Bronchial epithelial cell (primary cell): ENCODE measurements at regions not wholly inside any gene's neighbourhood (a gene's known extent, or its start where the extent isn't known, plus 50 kb on each side); places are given as distances from the start of the nearest gene placed in this dataset.
"Not testable (repeated sequence)": the region's sequence is repeated elsewhere in the genome, so short reads cannot be mapped to it uniquely, and the experiment has no call there.

ENCODE experiments used
- DNase-seq: peaks from one replicate; pipeline ENCODE4 v3.0.0-alpha.2; 2010; ENCODE audit warnings: low read depth
- FAIRE-seq: peaks from 2 replicates; lab custom pipeline; 2011; peaks lifted over from hg19 to GRCh38; lab: Jason Lieb, UNC
- H3K27me3 ChIP-seq: 2 replicates; pipeline ENCODE4 v1.5.1; 2011; ENCODE audit warnings: low read length; ENCODE audit not compliant: control insufficient read depth, insufficient read depth
- H3K36me3 ChIP-seq: 2 replicates; pipeline ENCODE4 v1.5.1; 2011; ENCODE audit warnings: low read length; ENCODE audit not compliant: control insufficient read depth, insufficient read depth
- H3K4me3 ChIP-seq: 2 replicates; pipeline ENCODE4 v1.5.1; 2011; ENCODE audit warnings: mild to moderate bottlenecking, low read depth, low read length, control low read depth
- TF ChIP-seq, protein P1 (sequence below): IDR thresholded peaks from 2 replicates; pipeline ENCODE4 v1.5.1; 2011; ENCODE audit warnings: mild to moderate bottlenecking, moderate library complexity, low read length, control low read depth, inconsistent platforms; ENCODE audit not compliant: insufficient read depth, severe bottlenecking

DNA sequence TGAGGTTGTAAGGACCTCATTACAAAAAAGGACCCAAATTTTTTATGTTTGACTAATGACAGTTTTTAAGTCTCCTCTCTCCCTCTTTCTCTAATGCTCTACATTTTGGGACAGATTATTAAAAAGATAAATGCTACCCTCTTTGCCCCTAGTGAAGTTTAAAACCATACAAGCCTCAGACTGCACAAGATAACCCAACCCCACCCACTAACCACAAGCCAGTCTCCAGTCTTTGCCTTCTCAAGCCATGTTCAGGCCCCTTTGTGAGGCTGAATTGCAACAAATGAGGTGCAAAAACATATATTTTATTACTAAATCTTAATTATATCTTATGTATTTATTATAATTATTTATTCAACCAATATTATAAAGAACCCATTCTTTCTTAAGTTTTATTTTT is 597.2 kb upstream of the BRINP3 start:
- TF ChIP-seq, protein P1, sequence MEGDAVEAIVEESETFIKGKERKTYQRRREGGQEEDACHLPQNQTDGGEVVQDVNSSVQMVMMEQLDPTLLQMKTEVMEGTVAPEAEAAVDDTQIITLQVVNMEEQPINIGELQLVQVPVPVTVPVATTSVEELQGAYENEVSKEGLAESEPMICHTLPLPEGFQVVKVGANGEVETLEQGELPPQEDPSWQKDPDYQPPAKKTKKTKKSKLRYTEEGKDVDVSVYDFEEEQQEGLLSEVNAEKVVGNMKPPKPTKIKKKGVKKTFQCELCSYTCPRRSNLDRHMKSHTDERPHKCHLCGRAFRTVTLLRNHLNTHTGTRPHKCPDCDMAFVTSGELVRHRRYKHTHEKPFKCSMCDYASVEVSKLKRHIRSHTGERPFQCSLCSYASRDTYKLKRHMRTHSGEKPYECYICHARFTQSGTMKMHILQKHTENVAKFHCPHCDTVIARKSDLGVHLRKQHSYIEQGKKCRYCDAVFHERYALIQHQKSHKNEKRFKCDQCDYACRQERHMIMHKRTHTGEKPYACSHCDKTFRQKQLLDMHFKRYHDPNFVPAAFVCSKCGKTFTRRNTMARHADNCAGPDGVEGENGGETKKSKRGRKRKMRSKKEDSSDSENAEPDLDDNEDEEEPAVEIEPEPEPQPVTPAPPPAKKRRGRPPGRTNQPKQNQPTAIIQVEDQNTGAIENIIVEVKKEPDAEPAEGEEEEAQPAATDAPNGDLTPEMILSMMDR: no peak
- no peak for DNase-seq
- no peaks in the 10 kb centered on the region for H3K36me3 ChIP-seq
- no peak overlapping the region for H3K4me3 ChIP-seq
- no peak for FAIRE-seq
- H3K27me3 ChIP-seq: no peaks in the 10 kb centered on the region

GRCh38 chr1:191083090-191083489 is 605.4 kb upstream of the BRINP3 start:
- not testable (repeated sequence) for FAIRE-seq

DNA sequence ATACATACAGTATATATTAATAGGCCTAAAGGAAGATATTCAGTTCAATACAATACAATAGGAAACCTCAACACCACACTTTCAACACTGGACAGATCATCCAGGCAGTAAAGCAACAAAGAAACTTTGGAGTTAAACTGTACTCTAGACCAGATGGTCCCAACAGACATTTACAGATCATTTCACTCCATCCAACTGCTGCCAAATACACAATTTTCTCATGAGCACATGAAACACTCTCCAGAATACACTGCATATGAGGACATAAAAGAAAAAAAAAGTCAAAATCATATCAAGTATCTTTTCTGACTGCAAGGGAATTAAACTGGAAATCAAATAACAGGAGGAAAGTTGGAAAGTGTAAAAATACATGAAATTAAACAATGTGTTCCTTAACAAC is 607.5 kb upstream of the BRINP3 start:
- FAIRE-seq (no peak), DNase-seq (no peak)
- H3K4me3 ChIP-seq: no peak overlapping the region
- TF ChIP-seq, protein P1: no peak
- no peaks in the 10 kb centered on the region for H3K27me3 ChIP-seq
- no peaks in the 10 kb centered on the region for H3K36me3 ChIP-seq

More at GRCh38 chr1:191083090-191083489, 605.4 kb upstream of the BRINP3 start:
- H3K4me3 ChIP-seq, DNase-seq, H3K36me3 ChIP-seq, H3K27me3 ChIP-seq: not testable (repeated sequence)

- TF ChIP-seq, protein P1: no peak
- Histone ChIP-seq H3K36me3 (no peaks in the 10 kb centered on the region), H3K4me3 (no peak overlapping the region), H3K27me3 (no peaks in the 10 kb centered on the region)
- DNase-seq (no peak), FAIRE-seq (no peak)
Measured at GRCh38 chr1:191086910-191087309, 609.2 kb upstream of the BRINP3 start.

DNA sequence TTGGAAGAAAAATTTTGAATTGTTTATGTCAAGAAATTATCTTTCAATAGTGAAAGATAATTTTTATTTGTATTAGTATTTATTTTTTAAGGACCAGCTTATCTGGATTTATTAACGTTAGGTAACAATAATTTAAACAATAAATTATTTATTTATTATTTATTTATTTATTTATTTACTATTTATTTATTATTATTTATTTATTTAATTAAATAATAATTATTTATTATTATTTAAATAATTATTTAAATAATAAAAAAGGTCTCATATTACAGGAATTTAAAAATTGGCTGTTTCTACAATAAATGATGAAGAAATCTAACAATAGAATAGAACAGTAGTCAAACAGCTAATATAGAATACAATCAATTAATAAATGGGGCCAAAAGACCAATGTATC is 618.7 kb upstream of the BRINP3 start:
- TF ChIP-seq, protein P1: no peak
- no peaks in the 10 kb centered on the region for H3K36me3 ChIP-seq
- H3K4me3 ChIP-seq: no peak overlapping the region
- FAIRE-seq (no peak), DNase-seq (no peak)
- H3K27me3 ChIP-seq: no peaks in the 10 kb centered on the region

- Histone ChIP-seq H3K27me3 (no peaks in the 10 kb centered on the region), H3K4me3 (no peak overlapping the region), H3K36me3 (no peaks in the 10 kb centered on the region)
- TF ChIP-seq, protein P1: no peak
- DNase-seq (no peak), FAIRE-seq (no peak)
Measured at GRCh38 chr1:191099696-191100095, 622.0 kb upstream of the BRINP3 start.
